Right lobe of liver (tissue), 6 donors: ENCODE measurements at regions not wholly inside any gene's neighbourhood (a gene's known extent, or its start where the extent isn't known, plus 50 kb on each side); places are given as distances from the start of the nearest gene placed in this dataset.

Experiments used
- ATAC-seq, 4 donors: fragments of 200-7000 bp; cut with Tn5 transposase; one replicate each; pipeline ENCODE4 v1.9.1; 2020; ENCODE audit warnings: mild to moderate bottlenecking in 4 of 4, moderate library complexity in 4 of 4
- DNase-seq, 3 donors: peaks; one replicate each; pipeline ENCODE4 v3.0.0-alpha.2; 2020
- H3K27ac ChIP-seq, 3 donors: fragments of 200-600 bp; one replicate each; pipeline ENCODE4 v1.8.0; 2022
- H3K27me3 ChIP-seq, 2 donors: fragments of 200-600 bp; one replicate each; pipeline ENCODE4 v1.8.0; 2022
- H3K36me3 ChIP-seq, 4 donors: fragments of 200-600 bp; sonication (generic) in 1 of 4; one replicate each; pipeline versions ENCODE4 v1.5.1 to v1.8.0; 2017 to 2022; ENCODE audit warnings: control low read depth in 1 of 4
- H3K4me1 ChIP-seq, 4 donors: fragments of 200-600 bp; sonication (generic) in 1 of 4; one replicate each; pipeline versions ENCODE4 v1.5.1 to v1.8.0; 2017 to 2022; ENCODE audit warnings: control low read depth in 1 of 4
- H3K4me3 ChIP-seq, 3 donors: fragments of 200-600 bp; one replicate each; pipeline ENCODE4 v1.8.0; 2022
- H3K9me3 ChIP-seq, 4 donors: fragments of 200-600 bp; sonication (generic) in 1 of 4; one replicate each; pipeline versions ENCODE4 v1.5.1 to v1.8.0; 2017 to 2022; ENCODE audit warnings: control low read depth in 1 of 4
- POLR2A ChIP-seq: fragments of 450-650 bp; IDR thresholded peaks from one replicate; pipeline ENCODE4 v1.6.1; 2017; ENCODE audit warnings: antibody characterized with exemption, mild to moderate bottlenecking
- WGBS: methylation state at CpG from one replicate; pipeline ENCODE4 v1.1.6; 2018; ENCODE audit warnings: low coverage, low lambda C conversion rate; ENCODE audit not compliant: insufficient coverage; ENCODE audit errors: missing lambda C conversion rate; 5-methylcytosine and 5-hydroxymethylcytosine counted together
- intact Hi-C, 2 donors: fragments of 100-400 bp; cut with DNase I; formaldehyde crosslinking; loops; one replicate each; pipeline versions ENCODE4 v1.11.2 to v1.14.1; 2022
- TF ChIP-seq, protein P1 (sequence below), 4 donors: fragments of 200-600 bp in 3 of 4; fragments of 450-650 bp in 1 of 4; IDR thresholded peaks; one replicate each; pipeline versions ENCODE4 v1.5.1 to v1.8.0; 2016 to 2022; ENCODE audit warnings: antibody characterized with exemption in 4 of 4, mild to moderate bottlenecking in 2 of 4
- donor health status: DM: no; HTN: yes; CAD: no.
- donor health status: DM: no; HTN: no; CAD: no.
- donor health status: DM: no; HTN: no; CAD: no.
- donor health status: DM: no; HTN: yes; CAD: no.
- donor health status: DM: no; HTN: yes; CAD: no.

DNA sequence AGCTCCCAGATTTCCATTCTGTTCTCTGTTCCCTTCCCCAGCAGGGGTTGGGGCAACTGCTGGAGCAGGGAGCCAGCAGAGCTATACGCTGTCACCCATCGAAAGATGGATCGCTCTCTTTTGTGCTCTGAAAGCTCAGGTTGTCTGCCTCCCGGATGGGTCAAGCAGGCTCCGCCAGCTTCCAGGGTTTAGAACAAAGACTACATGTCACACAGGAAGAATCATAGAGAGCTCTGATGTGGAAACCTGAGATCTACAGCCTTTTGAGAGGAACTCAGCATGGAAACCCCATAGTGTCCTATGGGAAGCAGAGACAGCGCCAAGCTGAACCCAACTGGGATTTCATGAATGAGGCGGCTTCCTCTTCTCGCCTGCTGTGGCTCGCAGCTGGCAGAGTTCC lies 205.4 kb downstream of the HS3ST1 start:
- Histone ChIP-seq H3K4me3 (no peak overlapping the region), H3K4me1 (no peaks in the 10 kb centered on the region), H3K27ac (no peak overlapping the region), H3K9me3 (no peaks in the 10 kb centered on the region), H3K27me3 (no peaks in the 10 kb centered on the region), H3K36me3 (no peaks in the 10 kb centered on the region)
- TF ChIP-seq POLR2A, result no peak
- TF ChIP-seq, protein P1, sequence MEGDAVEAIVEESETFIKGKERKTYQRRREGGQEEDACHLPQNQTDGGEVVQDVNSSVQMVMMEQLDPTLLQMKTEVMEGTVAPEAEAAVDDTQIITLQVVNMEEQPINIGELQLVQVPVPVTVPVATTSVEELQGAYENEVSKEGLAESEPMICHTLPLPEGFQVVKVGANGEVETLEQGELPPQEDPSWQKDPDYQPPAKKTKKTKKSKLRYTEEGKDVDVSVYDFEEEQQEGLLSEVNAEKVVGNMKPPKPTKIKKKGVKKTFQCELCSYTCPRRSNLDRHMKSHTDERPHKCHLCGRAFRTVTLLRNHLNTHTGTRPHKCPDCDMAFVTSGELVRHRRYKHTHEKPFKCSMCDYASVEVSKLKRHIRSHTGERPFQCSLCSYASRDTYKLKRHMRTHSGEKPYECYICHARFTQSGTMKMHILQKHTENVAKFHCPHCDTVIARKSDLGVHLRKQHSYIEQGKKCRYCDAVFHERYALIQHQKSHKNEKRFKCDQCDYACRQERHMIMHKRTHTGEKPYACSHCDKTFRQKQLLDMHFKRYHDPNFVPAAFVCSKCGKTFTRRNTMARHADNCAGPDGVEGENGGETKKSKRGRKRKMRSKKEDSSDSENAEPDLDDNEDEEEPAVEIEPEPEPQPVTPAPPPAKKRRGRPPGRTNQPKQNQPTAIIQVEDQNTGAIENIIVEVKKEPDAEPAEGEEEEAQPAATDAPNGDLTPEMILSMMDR (IDR thresholded peaks at IDR 0.05), result no peak
- DNase-seq (no peak), ATAC-seq (no peak)
- intact Hi-C loops, result no loop called here
- 60% methylated on average over 5 of the region's 9 CpGs for WGBS

DNA sequence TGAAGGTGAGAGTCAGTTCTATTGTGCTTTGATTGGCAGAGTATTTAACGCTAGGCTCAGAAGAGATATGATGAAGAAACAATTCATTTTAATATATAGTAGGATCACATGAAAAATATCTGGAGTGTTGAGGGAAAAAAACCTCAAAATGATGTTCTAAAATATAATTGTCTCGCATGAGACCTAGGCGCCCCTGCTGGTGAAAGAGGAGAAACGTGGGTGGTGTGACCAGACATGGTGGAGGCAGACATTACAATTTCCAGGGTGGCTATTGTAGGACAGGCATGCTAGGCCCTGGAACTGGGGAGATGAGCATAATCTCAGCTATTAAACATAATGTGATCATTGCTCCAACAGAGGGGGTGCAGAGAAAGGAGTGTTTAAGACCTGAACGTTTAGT lies 210.0 kb downstream of the HS3ST1 start:
- no peaks in the 10 kb centered on the region for H3K27me3 ChIP-seq
- no peaks in the 10 kb centered on the region for H3K9me3 ChIP-seq
- H3K27ac ChIP-seq, result no peak overlapping the region
- ATAC-seq, result no peak
- DNase-seq, result no peak
- no peak overlapping the region for H3K4me3 ChIP-seq
- no peaks in the 10 kb centered on the region for H3K36me3 ChIP-seq
- WGBS, result 54% methylated on average over 5 of the region's 5 CpGs
- intact Hi-C loops, result no loop called here
- H3K4me1 ChIP-seq, result no peaks in the 10 kb centered on the region
- TF ChIP-seq, protein P1 (IDR thresholded peaks at IDR 0.05), result no peak
- TF ChIP-seq POLR2A, result no peak

DNA sequence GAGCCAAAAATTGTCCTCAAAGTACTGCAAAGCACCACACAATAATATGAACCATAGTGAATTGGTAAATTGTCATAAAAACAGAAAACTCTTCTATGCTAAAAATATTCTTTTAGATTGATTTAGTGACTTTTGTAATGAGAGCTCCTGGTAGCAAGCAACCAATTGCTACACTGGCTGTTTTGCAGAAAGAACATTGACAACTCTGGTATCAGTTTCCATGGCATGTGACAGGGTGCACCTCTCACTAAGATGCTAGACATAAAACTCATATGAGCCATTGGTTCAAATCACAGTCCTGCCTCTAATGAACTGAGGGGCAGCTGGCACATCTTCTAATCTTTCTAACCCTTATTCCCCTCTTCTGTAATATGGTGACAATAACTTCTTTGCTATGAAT lies 212.2 kb downstream of the HS3ST1 start:
- TF ChIP-seq, protein P1 (IDR thresholded peaks at IDR 0.05), result no peak
- no peak for TF ChIP-seq POLR2A
- no peak for ATAC-seq

DNA sequence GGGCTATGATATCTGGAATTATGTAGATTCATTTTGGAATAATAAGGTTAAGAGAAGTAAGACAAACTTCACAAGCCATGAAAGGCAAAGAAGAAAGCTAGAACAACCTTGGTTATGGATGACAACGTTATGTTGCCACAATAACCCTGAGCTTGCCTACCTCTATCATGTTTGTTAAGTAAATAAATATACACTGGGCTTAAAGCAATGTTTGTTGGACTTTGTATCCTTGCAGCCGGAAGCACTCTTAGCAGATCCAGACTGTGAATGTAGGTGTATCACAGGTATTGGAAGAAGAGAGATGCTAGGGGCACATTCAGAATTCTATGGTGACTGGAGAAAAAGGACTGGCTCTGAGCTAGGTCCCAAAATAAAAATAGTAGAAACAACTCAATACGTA lies 214.4 kb downstream of the HS3ST1 start:
- H3K4me3 ChIP-seq, result no peak overlapping the region
- H3K27me3 ChIP-seq, result no peaks in the 10 kb centered on the region
- TF ChIP-seq POLR2A, result no peak
- H3K9me3 ChIP-seq, result no peaks in the 10 kb centered on the region
- H3K36me3 ChIP-seq, result no peaks in the 10 kb centered on the region
- ATAC-seq (no peak), DNase-seq (no peak)
- WGBS, result 27% methylated on average over 3 of the region's 3 CpGs
- no peak overlapping the region for H3K27ac ChIP-seq
- intact Hi-C loops, result no loop called here
- H3K4me1 ChIP-seq, result no peaks in the 10 kb centered on the region

More for the DNA sequence above, 212.2 kb downstream of the HS3ST1 start:
- no peak overlapping the region for H3K27ac ChIP-seq
- H3K36me3 ChIP-seq, result no peaks in the 10 kb centered on the region
- no peaks in the 10 kb centered on the region for H3K27me3 ChIP-seq
- no peak for DNase-seq
- H3K4me3 ChIP-seq, result no peak overlapping the region
- intact Hi-C loops, result no loop called here
- H3K4me1 ChIP-seq, result no peaks in the 10 kb centered on the region
- H3K9me3 ChIP-seq, result no peaks in the 10 kb centered on the region

DNA sequence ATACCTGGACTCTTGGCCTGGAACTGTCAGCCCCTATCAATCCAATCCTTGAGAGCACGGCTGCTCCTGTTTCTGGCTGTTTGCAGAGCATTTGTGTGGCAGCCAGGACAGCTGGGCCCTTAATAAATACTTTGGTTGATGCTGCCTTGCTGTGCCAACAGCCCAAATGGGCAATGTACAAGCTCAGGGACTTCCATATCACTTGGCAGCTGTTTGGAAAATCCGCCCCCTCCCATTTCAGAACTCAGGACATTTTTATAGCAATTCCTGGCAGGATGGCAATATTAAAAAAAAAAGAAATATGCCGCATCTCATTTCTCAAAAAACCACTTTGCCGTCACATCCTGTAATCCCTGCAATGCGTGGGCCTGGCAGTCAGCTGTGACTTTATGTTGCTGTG lies 218.9 kb downstream of the HS3ST1 start:
- Histone ChIP-seq H3K4me3 (no peak overlapping the region), H3K27ac (no peak overlapping the region), H3K36me3 (no peaks in the 10 kb centered on the region), H3K4me1 (no peaks in the 10 kb centered on the region), H3K27me3 (no peaks in the 10 kb centered on the region), H3K9me3 (peaks cover 0 to 8% (median 0%) of the 10 kb centered on the region in 4 donors)
- ATAC-seq, result no peak
- WGBS, result 52% methylated on average over 4 of the region's 5 CpGs
- intact Hi-C loops, result no loop called here
- DNase-seq, result no peak
- TF ChIP-seq POLR2A, result no peak
- TF ChIP-seq, protein P1 (IDR thresholded peaks at IDR 0.05), result no peak
